GM20431 (cell line): ENCODE measurements at regions not wholly inside any gene's neighbourhood (a gene's known extent, or its start where the extent isn't known, plus 50 kb on each side); places are given as distances from the start of the nearest gene placed in this dataset.

Source experiments
- in situ Hi-C: fragments of 300-500 bp; cut with MseI, MboI; formaldehyde crosslinking; loops from one replicate; pipeline ENCODE4 v1.15.0; 2020; ENCODE audit warnings: low sequenced_read_pairs; ENCODE audit not compliant: unreplicated experiment

- in situ Hi-C loops = no loop called here
Measured at GRCh38 chr13:58584610-58585009, 953.1 kb downstream of the PCDH17 start.

GRCh38 chr13:58587183-58587582 lies 955.6 kb downstream of the PCDH17 start:
- in situ Hi-C loops = no loop called here

- in situ Hi-C loops = no loop called here
Measured at GRCh38 chr13:58592052-58592451, 960.5 kb downstream of the PCDH17 start.

- in situ Hi-C loops = no loop called here
Measured at GRCh38 chr13:58592786-58593185, 961.2 kb downstream of the PCDH17 start.

GRCh38 chr13:58594747-58595600 lies 963.4 kb downstream of the PCDH17 start:
- in situ Hi-C loops = no loop called here

GRCh38 chr13:58597552-58597951 lies 966.0 kb downstream of the PCDH17 start:
- in situ Hi-C loops = no loop called here

- in situ Hi-C loops = no loop called here
Measured at GRCh38 chr13:58598241-58598640, 966.7 kb downstream of the PCDH17 start.

GRCh38 chr13:58611117-58611516 lies 979.6 kb downstream of the PCDH17 start:
- in situ Hi-C loops = no loop called here

- in situ Hi-C loops = no loop called here
Measured at GRCh38 chr13:58617880-58618665, 986.5 kb downstream of the PCDH17 start.

- in situ Hi-C loops = no loop called here
Measured at GRCh38 chr13:58619396-58620113, 988.0 kb downstream of the PCDH17 start.

GRCh38 chr13:58620176-58620575 lies 988.6 kb downstream of the PCDH17 start:
- in situ Hi-C loops = no loop called here

- in situ Hi-C loops = no loop called here
Measured at GRCh38 chr13:58625703-58626389, 994.3 kb downstream of the PCDH17 start.

GRCh38 chr13:58630794-58631193 lies 999.2 kb downstream of the PCDH17 start:
- in situ Hi-C loops = no loop called here

GRCh38 chr13:58633226-58633625 lies 1001.7 kb downstream of the PCDH17 start:
- in situ Hi-C loops = no loop called here

- in situ Hi-C loops = no loop called here
Measured at GRCh38 chr13:58655086-58655485, 1023.5 kb downstream of the PCDH17 start.

- in situ Hi-C loops = no loop called here
Measured at GRCh38 chr13:58660826-58661225, 1029.3 kb downstream of the PCDH17 start.

- in situ Hi-C loops = no loop called here
Measured at GRCh38 chr13:58666331-58666730, 1034.8 kb downstream of the PCDH17 start.

GRCh38 chr13:58667096-58667495 lies 1035.6 kb downstream of the PCDH17 start:
- in situ Hi-C loops = no loop called here

GRCh38 chr13:58680115-58680514 lies 1048.6 kb downstream of the PCDH17 start:
- in situ Hi-C loops = no loop called here

- in situ Hi-C loops = no loop called here
Measured at GRCh38 chr13:58682616-58683015, 1051.1 kb downstream of the PCDH17 start.
